Right lobe of liver (tissue), 4 donors: ENCODE measurements at regions not wholly inside any gene's neighbourhood (a gene's known extent, or its start where the extent isn't known, plus 50 kb on each side); places are given as distances from the start of the nearest gene placed in this dataset.

Experiments
- POLR2A ChIP-seq: fragments of 450-650 bp; IDR thresholded peaks from one replicate; pipeline ENCODE4 v1.6.1; 2017; ENCODE audit warnings: antibody characterized with exemption, mild to moderate bottlenecking
- TF ChIP-seq, protein P1 (sequence below), 4 donors: fragments of 200-600 bp in 3 of 4; fragments of 450-650 bp in 1 of 4; IDR thresholded peaks; one replicate each; pipeline versions ENCODE4 v1.5.1 to v1.8.0; 2016 to 2022; ENCODE audit warnings: antibody characterized with exemption in 4 of 4, mild to moderate bottlenecking in 2 of 4
- donor health status: DM: no; HTN: no; CAD: no.
- donor health status: DM: no; HTN: no; CAD: no.
- donor health status: DM: no; HTN: yes; CAD: no.

DNA sequence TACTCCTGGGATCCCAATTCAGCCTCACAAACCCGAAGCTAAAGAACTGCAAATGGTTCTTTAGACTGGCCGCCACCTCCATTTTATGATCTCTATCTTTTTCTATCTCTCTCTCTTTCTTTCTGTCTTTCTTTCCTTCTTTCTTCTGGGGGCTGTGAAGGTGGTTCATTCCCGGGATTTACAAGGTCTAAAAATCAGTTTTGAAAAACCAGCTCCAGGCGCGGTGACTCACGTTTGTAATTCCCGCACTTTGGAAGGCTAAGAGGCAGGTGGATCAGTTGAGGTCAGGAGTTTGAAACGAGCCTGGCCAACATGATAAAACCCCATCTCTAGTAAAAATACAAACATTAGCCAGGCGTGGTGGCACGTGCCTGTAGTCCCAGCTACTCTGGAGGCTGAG is 67.2 kb upstream of the VASH1 start:
- TF ChIP-seq, protein P1, sequence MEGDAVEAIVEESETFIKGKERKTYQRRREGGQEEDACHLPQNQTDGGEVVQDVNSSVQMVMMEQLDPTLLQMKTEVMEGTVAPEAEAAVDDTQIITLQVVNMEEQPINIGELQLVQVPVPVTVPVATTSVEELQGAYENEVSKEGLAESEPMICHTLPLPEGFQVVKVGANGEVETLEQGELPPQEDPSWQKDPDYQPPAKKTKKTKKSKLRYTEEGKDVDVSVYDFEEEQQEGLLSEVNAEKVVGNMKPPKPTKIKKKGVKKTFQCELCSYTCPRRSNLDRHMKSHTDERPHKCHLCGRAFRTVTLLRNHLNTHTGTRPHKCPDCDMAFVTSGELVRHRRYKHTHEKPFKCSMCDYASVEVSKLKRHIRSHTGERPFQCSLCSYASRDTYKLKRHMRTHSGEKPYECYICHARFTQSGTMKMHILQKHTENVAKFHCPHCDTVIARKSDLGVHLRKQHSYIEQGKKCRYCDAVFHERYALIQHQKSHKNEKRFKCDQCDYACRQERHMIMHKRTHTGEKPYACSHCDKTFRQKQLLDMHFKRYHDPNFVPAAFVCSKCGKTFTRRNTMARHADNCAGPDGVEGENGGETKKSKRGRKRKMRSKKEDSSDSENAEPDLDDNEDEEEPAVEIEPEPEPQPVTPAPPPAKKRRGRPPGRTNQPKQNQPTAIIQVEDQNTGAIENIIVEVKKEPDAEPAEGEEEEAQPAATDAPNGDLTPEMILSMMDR (IDR thresholded peaks at IDR 0.05), result no peak
- TF ChIP-seq POLR2A, result no peak
